Vagina (tissue), 2 donors: ENCODE measurements at regions not wholly inside any gene's neighbourhood (a gene's known extent, or its start where the extent isn't known, plus 50 kb on each side); places are given as distances from the start of the nearest gene placed in this dataset.

Experiments
- DNase-seq, 2 donors: peaks; one replicate each; pipeline ENCODE4 v3.0.0-alpha.2; 2017; ENCODE audit errors: extremely low spot score in 2 of 2
- H3K27ac ChIP-seq: fragments of 200-600 bp; sonication (generic); one replicate; pipeline ENCODE4 v1.5.1; 2019
- H3K27me3 ChIP-seq: fragments of 200-600 bp; sonication (generic); one replicate; pipeline ENCODE4 v1.5.1; 2019
- H3K36me3 ChIP-seq, 2 donors: fragments of 200-600 bp; sonication (generic); one replicate each; pipeline ENCODE4 v1.5.1; 2017 to 2019
- H3K4me1 ChIP-seq: fragments of 200-600 bp; sonication (generic); one replicate; pipeline ENCODE4 v1.5.1; 2019
- H3K4me3 ChIP-seq, 2 donors: fragments of 200-600 bp; sonication (generic); 1 replicate in 1 of 2; 2 replicates in 1 of 2; pipeline ENCODE4 v1.5.1; 2016 to 2019
- H3K9me3 ChIP-seq: fragments of 200-600 bp; sonication (generic); one replicate; pipeline ENCODE4 v1.5.1; 2019
- CTCF ChIP-seq, 3 experiments: fragments of 450-650 bp in 2 of 3; fragments of 200-600 bp in 1 of 3; sonication (generic) in 1 of 3; IDR thresholded peaks; one replicate each; pipeline ENCODE4 v1.5.1; 2017 to 2019; ENCODE audit warnings: antibody characterized with exemption in 3 of 3, mild to moderate bottlenecking in 2 of 3, moderate library complexity in 2 of 3
- POLR2A ChIP-seq, 2 donors: fragments of 450-650 bp; IDR thresholded peaks; one replicate each; pipeline ENCODE4 v1.6.1; 2017; ENCODE audit warnings: antibody characterized with exemption in 2 of 2, mild to moderate bottlenecking in 2 of 2, moderate library complexity in 2 of 2
- POLR2AphosphoS5 ChIP-seq, 2 donors: sonication (generic); formaldehyde crosslinking; IDR thresholded peaks; one replicate each; pipeline ENCODE4 v1.9.0; 2017; ENCODE audit warnings: antibody characterized with exemption in 2 of 2, mild to moderate bottlenecking in 2 of 2, low read depth in 1 of 2; ENCODE audit not compliant: insufficient read depth in 1 of 2
- intact Hi-C: fragments of 100-400 bp; cut with DNase I; formaldehyde crosslinking; loops from one replicate; pipeline ENCODE4 v1.15.1; 2023

- Histone ChIP-seq H3K4me3 (no peak overlapping the region), H3K36me3 (no peaks in the 10 kb centered on the region), H3K27ac (no peak overlapping the region), H3K4me1 (no peaks in the 10 kb centered on the region), H3K27me3 (no peaks in the 10 kb centered on the region), H3K9me3 (no peaks in the 10 kb centered on the region)
- intact Hi-C loops: no loop called here
- TF ChIP-seq CTCF (IDR thresholded peaks at IDR 0.05) (no peak), POLR2AphosphoS5 (IDR thresholded peaks at IDR 0.05; ENCODE audit: insufficient read depth in 1 of 2, low read depth in 1 of 2) (no peak), POLR2A (IDR thresholded peaks at IDR 0.05) (no peak)
- DNase-seq: no peak
Observed at GRCh38 chr7:25968205-25968993, 183.6 kb upstream of the NFE2L3 start.

GRCh38 chr7:25970356-25970755 lies 181.6 kb upstream of the NFE2L3 start:
- intact Hi-C loops: no loop called here
- Histone ChIP-seq H3K9me3 (no peaks in the 10 kb centered on the region), H3K36me3 (no peaks in the 10 kb centered on the region), H3K4me3 (no peak overlapping the region), H3K27me3 (no peaks in the 10 kb centered on the region), H3K4me1 (no peaks in the 10 kb centered on the region), H3K27ac (no peak overlapping the region)
- TF ChIP-seq CTCF (IDR thresholded peaks at IDR 0.05) (no peak), POLR2A (IDR thresholded peaks at IDR 0.05) (no peak), POLR2AphosphoS5 (IDR thresholded peaks at IDR 0.05; ENCODE audit: insufficient read depth in 1 of 2, low read depth in 1 of 2) (no peak)
- DNase-seq: no peak

- Histone ChIP-seq H3K4me3 (no peak overlapping the region), H3K36me3 (no peaks in the 10 kb centered on the region), H3K9me3 (no peaks in the 10 kb centered on the region), H3K27ac (no peak overlapping the region), H3K27me3 (no peaks in the 10 kb centered on the region), H3K4me1 (no peaks in the 10 kb centered on the region)
- intact Hi-C loops: no loop called here
- no peak for DNase-seq
- TF ChIP-seq POLR2AphosphoS5 (IDR thresholded peaks at IDR 0.05; ENCODE audit: insufficient read depth in 1 of 2, low read depth in 1 of 2) (no peak), CTCF (IDR thresholded peaks at IDR 0.05) (no peak), POLR2A (IDR thresholded peaks at IDR 0.05) (no peak)
Observed at GRCh38 chr7:25970911-25971310, 181.1 kb upstream of the NFE2L3 start.

GRCh38 chr7:25976630-25977029 lies 175.4 kb upstream of the NFE2L3 start:
- H3K9me3 ChIP-seq: no peaks in the 10 kb centered on the region
- TF ChIP-seq CTCF (IDR thresholded peaks at IDR 0.05) (no peak), POLR2A (IDR thresholded peaks at IDR 0.05) (no peak), POLR2AphosphoS5 (IDR thresholded peaks at IDR 0.05; ENCODE audit: insufficient read depth in 1 of 2, low read depth in 1 of 2) (no peak)
- H3K27me3 ChIP-seq: no peaks in the 10 kb centered on the region
- no peak for DNase-seq
- H3K27ac ChIP-seq: no peak overlapping the region
- H3K4me3 ChIP-seq: no peak overlapping the region
- intact Hi-C loops: no loop called here
- no peaks in the 10 kb centered on the region for H3K4me1 ChIP-seq
- no peaks in the 10 kb centered on the region for H3K36me3 ChIP-seq

- no peaks in the 10 kb centered on the region for H3K4me1 ChIP-seq
- H3K27ac ChIP-seq: no peak overlapping the region
- intact Hi-C loops: no loop called here
- H3K4me3 ChIP-seq: no peak overlapping the region
- H3K27me3 ChIP-seq: no peaks in the 10 kb centered on the region
- no peak for DNase-seq
- H3K9me3 ChIP-seq: no peaks in the 10 kb centered on the region
- TF ChIP-seq POLR2AphosphoS5 (IDR thresholded peaks at IDR 0.05; ENCODE audit: insufficient read depth in 1 of 2, low read depth in 1 of 2) (no peak), POLR2A (IDR thresholded peaks at IDR 0.05) (no peak), CTCF (IDR thresholded peaks at IDR 0.05) (no peak)
- no peaks in the 10 kb centered on the region for H3K36me3 ChIP-seq
Observed at GRCh38 chr7:25978466-25978865, 173.5 kb upstream of the NFE2L3 start.
